ENCODE measurements at regions not wholly inside any gene's neighbourhood (a gene's known extent, or its start where the extent isn't known, plus 50 kb on each side); places are given as distances from the start of the nearest gene placed in this dataset.

DNA sequence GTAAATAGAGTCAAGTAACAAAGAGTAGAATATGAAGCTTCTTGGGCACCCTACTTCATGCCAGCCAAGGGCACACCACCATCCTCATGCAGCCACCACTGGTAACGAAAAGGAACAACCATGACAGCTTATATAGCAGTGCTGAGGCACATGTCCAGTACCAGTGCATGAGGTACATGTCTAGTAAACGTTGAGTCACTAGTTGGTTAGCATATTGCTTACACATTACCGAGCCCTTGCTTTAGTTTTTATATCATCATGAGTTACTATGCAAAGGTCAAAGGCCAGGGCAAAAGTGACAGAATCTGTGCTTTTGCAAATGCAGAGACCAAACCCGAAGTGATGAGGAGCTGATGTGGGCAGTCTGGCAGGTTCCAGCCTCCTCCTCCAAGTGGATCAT, 147.1 kb upstream of the MAP1B start:
- H3K4me1 ChIP-seq (ENCODE audit: insufficient read depth, low read length, poor library complexity, severe bottlenecking): no peaks in the 10 kb centered on the region
- H3K4me3 ChIP-seq (ENCODE audit: low read depth, low read length, poor library complexity, severe bottlenecking): no peak overlapping the region
- H3K27ac ChIP-seq (ENCODE audit: low read depth, low read length, poor library complexity, severe bottlenecking): no peak overlapping the region
- H3K9me3 ChIP-seq (ENCODE audit: low read depth, low read length, poor library complexity, severe bottlenecking): no peaks in the 10 kb centered on the region
- DNase-seq (ENCODE audit: low spot score): no peak
- intact Hi-C loops (cut with micrococcal nuclease; ENCODE audit: unreplicated experiment): no loop called here
- ChIA-PET CTCF (no interaction called here), POLR2A (ENCODE audit: low non-redundant PET) (no interaction called here)
- no TSS peak for BruUV-seq (replicated peaks)
- H3K27me3 ChIP-seq (replicated peaks; ENCODE audit: insufficient read depth, low read depth, low read length, poor library complexity): peaks cover 4% of the 10 kb centered on the region
- no peaks in the 10 kb centered on the region for H3K36me3 ChIP-seq (ENCODE audit: insufficient read depth, low read length, poor library complexity, severe bottlenecking)
- TF ChIP-seq EZH2 (IDR thresholded peaks at IDR 0.05; ENCODE audit: borderline replicate concordance, low read depth, low read length, poor library complexity, severe bottlenecking) (no peak), CTCF (conservative IDR thresholded peaks at IDR 0.05; ENCODE audit: low read depth, low read length) (no peak)

DNA sequence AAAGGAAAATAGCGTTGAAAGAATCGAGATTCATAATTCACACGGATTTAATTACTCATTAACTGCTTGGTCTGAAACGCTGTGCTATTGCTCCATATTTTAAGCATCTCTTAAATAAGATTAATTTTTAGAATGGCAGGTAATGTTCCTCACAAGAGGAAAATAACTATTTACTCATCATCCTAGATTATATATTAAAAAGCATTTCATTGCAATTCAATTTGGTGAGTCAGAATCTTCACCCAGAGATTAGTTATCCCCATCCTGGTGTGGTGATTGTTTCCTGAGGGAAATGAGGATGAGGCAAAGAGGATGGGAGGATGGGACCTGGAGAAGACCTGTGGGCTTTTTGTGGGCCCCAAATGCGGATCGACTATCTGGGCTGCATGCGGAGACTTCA, 145.5 kb upstream of the MAP1B start:
- no peaks in the 10 kb centered on the region for H3K9me3 ChIP-seq (ENCODE audit: low read depth, low read length, poor library complexity, severe bottlenecking)
- no peak overlapping the region for H3K4me3 ChIP-seq (ENCODE audit: low read depth, low read length, poor library complexity, severe bottlenecking)
- no TSS peak for BruUV-seq (replicated peaks)
- intact Hi-C loops (cut with micrococcal nuclease; ENCODE audit: unreplicated experiment): no loop called here
- ChIA-PET POLR2A (ENCODE audit: low non-redundant PET) (no interaction called here), CTCF (no interaction called here)
- TF ChIP-seq EZH2 (IDR thresholded peaks at IDR 0.05; ENCODE audit: borderline replicate concordance, low read depth, low read length, poor library complexity, severe bottlenecking): no peak
- TF ChIP-seq CTCF (conservative IDR thresholded peaks at IDR 0.05; ENCODE audit: low read depth, low read length): no peak
- H3K36me3 ChIP-seq (ENCODE audit: insufficient read depth, low read length, poor library complexity, severe bottlenecking): no peaks in the 10 kb centered on the region
- DNase-seq (ENCODE audit: low spot score): no peak
- peaks cover 10% of the 10 kb centered on the region for H3K27me3 ChIP-seq (replicated peaks; ENCODE audit: insufficient read depth, low read depth, low read length, poor library complexity)
- H3K27ac ChIP-seq (ENCODE audit: low read depth, low read length, poor library complexity, severe bottlenecking): no peak overlapping the region
- H3K4me1 ChIP-seq (ENCODE audit: insufficient read depth, low read length, poor library complexity, severe bottlenecking): no peaks in the 10 kb centered on the region

GRCh38 chr5:71969460-71969859, 137.8 kb upstream of the MAP1B start:
- H3K4me3 ChIP-seq (ENCODE audit: low read depth, low read length, poor library complexity, severe bottlenecking): no peak overlapping the region
- no peaks in the 10 kb centered on the region for H3K36me3 ChIP-seq (ENCODE audit: insufficient read depth, low read length, poor library complexity, severe bottlenecking)
- peaks cover 7% of the 10 kb centered on the region for H3K27me3 ChIP-seq (replicated peaks; ENCODE audit: insufficient read depth, low read depth, low read length, poor library complexity)
- intact Hi-C loops (cut with micrococcal nuclease; ENCODE audit: unreplicated experiment): no loop called here
- TF ChIP-seq CTCF (conservative IDR thresholded peaks at IDR 0.05; ENCODE audit: low read depth, low read length): no peak
- no peak for TF ChIP-seq EZH2 (IDR thresholded peaks at IDR 0.05; ENCODE audit: borderline replicate concordance, low read depth, low read length, poor library complexity, severe bottlenecking)
- POLR2A ChIA-PET (ENCODE audit: low non-redundant PET): interaction anchor here (0.6 kb wide), 1 partner anchor 13 kb away, joined by 3 read pairs; no protein-coding TSS in a partner anchor
- no peaks in the 10 kb centered on the region for H3K4me1 ChIP-seq (ENCODE audit: insufficient read depth, low read length, poor library complexity, severe bottlenecking)
- CTCF ChIA-PET: no interaction called here
- H3K9me3 ChIP-seq (ENCODE audit: low read depth, low read length, poor library complexity, severe bottlenecking): no peaks in the 10 kb centered on the region
- no peak overlapping the region for H3K27ac ChIP-seq (ENCODE audit: low read depth, low read length, poor library complexity, severe bottlenecking)
- DNase-seq (ENCODE audit: low spot score): no peak
- no TSS peak for BruUV-seq (replicated peaks)
